Trophoblast cell (in vitro differentiated cells and primary cell): ENCODE measurements at regions not wholly inside any gene's neighbourhood (a gene's known extent, or its start where the extent isn't known, plus 50 kb on each side); places are given as distances from the start of the nearest gene placed in this dataset.

Experiments
- DNase-seq, 2 donors: peaks; one replicate each; pipeline ENCODE4 v3.0.0-alpha.2; 2016
- H2AFZ ChIP-seq: 2 replicates; pipeline ENCODE4 v1.6.1; 2013; ENCODE audit warnings: low read length, moderate library complexity, mild to moderate bottlenecking; ENCODE audit not compliant: insufficient read depth, poor library complexity
- H2AK5ac ChIP-seq: 2 replicates; pipeline ENCODE4 v1.6.1; 2013; ENCODE audit warnings: mild to moderate bottlenecking, low read length
- H2BK120ac ChIP-seq: 2 replicates; pipeline ENCODE4 v1.6.1; 2013; ENCODE audit warnings: low read length, mild to moderate bottlenecking, moderate library complexity; ENCODE audit not compliant: insufficient read depth, poor library complexity
- H2BK12ac ChIP-seq: 2 replicates; pipeline ENCODE4 v1.6.1; 2013; ENCODE audit warnings: mild to moderate bottlenecking, low read length, moderate library complexity
- H2BK5ac ChIP-seq: 2 replicates; pipeline ENCODE4 v1.6.1; 2013; ENCODE audit warnings: low read length, low read depth, moderate library complexity, mild to moderate bottlenecking; ENCODE audit not compliant: poor library complexity
- H3K14ac ChIP-seq: 2 replicates; pipeline ENCODE4 v1.6.1; 2013; ENCODE audit warnings: mild to moderate bottlenecking, low read length
- H3K18ac ChIP-seq: 2 replicates; pipeline ENCODE4 v1.6.1; 2013; ENCODE audit warnings: mild to moderate bottlenecking, low read length
- H3K23ac ChIP-seq: 2 replicates; pipeline ENCODE4 v1.6.1; 2013; ENCODE audit warnings: low read length
- H3K27ac ChIP-seq: 2 replicates; pipeline ENCODE4 v1.5.1; 2013; ENCODE audit warnings: low read depth, mild to moderate bottlenecking, inconsistent platforms, low read length, moderate library complexity
- H3K27me3 ChIP-seq: 2 replicates; pipeline ENCODE4 v1.6.1; 2013; ENCODE audit warnings: inconsistent platforms, mild to moderate bottlenecking, low read length, moderate library complexity; ENCODE audit not compliant: insufficient read depth
- H3K36me3 ChIP-seq, 2 experiments: 1 replicate in 1 of 2; 2 replicates in 1 of 2; pipeline ENCODE4 v1.6.1; 2013; ENCODE audit warnings: low read length in 2 of 2, mild to moderate bottlenecking in 2 of 2, moderate library complexity in 1 of 2; ENCODE audit not compliant: insufficient read depth in 2 of 2, control insufficient read depth in 1 of 2
- H3K4ac ChIP-seq: 2 replicates; pipeline ENCODE4 v1.6.1; 2013; ENCODE audit warnings: low read depth, mild to moderate bottlenecking, low read length, moderate library complexity
- H3K4me1 ChIP-seq, 2 experiments: 1 replicate in 1 of 2; 2 replicates in 1 of 2; pipeline ENCODE4 v1.6.1; 2013; ENCODE audit warnings: low read length in 2 of 2, mild to moderate bottlenecking in 2 of 2, moderate library complexity in 1 of 2; ENCODE audit not compliant: insufficient read depth in 2 of 2, control insufficient read depth in 1 of 2
- H3K4me2 ChIP-seq: 2 replicates; pipeline ENCODE4 v1.6.1; 2013; ENCODE audit warnings: inconsistent platforms, mild to moderate bottlenecking, low read length, moderate library complexity
- H3K4me3 ChIP-seq: 2 replicates; pipeline ENCODE4 v1.5.1; 2013; ENCODE audit warnings: mild to moderate bottlenecking, low read depth, low read length, inconsistent platforms
- H3K79me1 ChIP-seq: one replicate; pipeline ENCODE4 v1.6.1; 2013; ENCODE audit warnings: low read length
- H3K79me2 ChIP-seq: 2 replicates; pipeline ENCODE4 v1.6.1; 2013; ENCODE audit warnings: low read length, mild to moderate bottlenecking; ENCODE audit not compliant: control insufficient read depth, insufficient read depth, poor library complexity
- H3K9ac ChIP-seq: 2 replicates; pipeline ENCODE4 v1.6.1; 2013; ENCODE audit warnings: mild to moderate bottlenecking, low read length
- H3K9me3 ChIP-seq: 2 replicates; pipeline ENCODE4 v1.6.1; 2013; ENCODE audit warnings: low read depth, mild to moderate bottlenecking, control low read depth, inconsistent platforms, low read length; ENCODE audit not compliant: insufficient read depth
- H4K12ac ChIP-seq: 2 replicates; pipeline ENCODE4 v1.6.1; 2013; ENCODE audit warnings: low read depth, mild to moderate bottlenecking, low read length, moderate library complexity
- H4K8ac ChIP-seq: 2 replicates; pipeline ENCODE4 v1.6.1; 2013; ENCODE audit warnings: low read depth, mild to moderate bottlenecking, low read length, moderate library complexity
- H4K91ac ChIP-seq: one replicate; pipeline ENCODE4 v1.6.1; 2013; ENCODE audit warnings: low read depth, mild to moderate bottlenecking, low read length, moderate library complexity
- WGBS: extraction: QIAGEN DNeasy Blood & Tissue Kit; methylation state at CpG from one replicate; pipeline ENCODE4 v1.1.7; 2013; ENCODE audit warnings: missing lambda C conversion rate; ENCODE audit not compliant: insufficient read length, insufficient coverage; ENCODE audit errors: extremely low coverage; 5-methylcytosine and 5-hydroxymethylcytosine counted together

DNA sequence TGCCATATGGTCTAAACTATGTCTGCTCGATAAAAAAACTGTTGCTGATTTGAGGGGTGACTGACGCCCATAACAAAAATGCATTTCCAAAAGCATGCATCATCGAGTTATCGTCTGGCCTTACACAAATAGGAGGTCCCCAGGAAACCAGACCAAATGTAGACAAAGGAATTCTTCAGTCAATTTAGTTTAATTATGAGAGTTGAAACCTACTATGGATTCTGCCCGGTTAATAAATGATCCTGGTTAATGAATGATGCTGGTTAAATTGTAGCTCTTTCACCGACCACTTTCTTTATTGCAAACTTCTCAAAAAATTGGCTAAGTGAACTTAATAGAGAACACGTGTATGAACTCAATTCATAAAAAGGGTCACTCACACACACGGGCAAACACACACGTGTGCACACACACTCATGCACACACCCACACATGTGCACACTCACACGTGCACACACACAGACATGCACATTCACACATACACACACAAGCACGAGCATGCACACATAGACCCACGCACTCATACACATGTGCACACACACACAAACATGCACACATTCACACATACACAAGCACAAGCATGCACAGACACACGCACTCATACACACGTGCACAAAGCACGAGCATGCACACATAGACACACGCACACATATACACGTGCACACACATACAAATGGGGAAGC lies 59.0 kb upstream of the SALL3 start:
- Histone ChIP-seq H3K14ac (no peak overlapping the region), H3K4ac (no peak overlapping the region), H4K12ac (no peak overlapping the region), H3K79me1 (no peaks in the 10 kb centered on the region), H3K4me2 (no peak overlapping the region), H2BK120ac (no peak overlapping the region), H3K27ac (no peak overlapping the region), H3K4me1 (no peaks in the 10 kb centered on the region), H2AFZ (no peak overlapping the region), H3K27me3 (no peaks in the 10 kb centered on the region), H3K79me2 (no peaks in the 10 kb centered on the region), H3K36me3 (no peaks in the 10 kb centered on the region), H2AK5ac (no peak overlapping the region), H2BK5ac (no peak overlapping the region), H3K9ac (no peak overlapping the region), H3K18ac (no peak overlapping the region), H3K23ac (no peak overlapping the region), H3K9me3 (peaks cover 12% of the 10 kb centered on the region), H4K91ac (no peak overlapping the region), H4K8ac (no peak overlapping the region), H2BK12ac (no peak overlapping the region), H3K4me3 (no peak overlapping the region)
- WGBS: no CpG with 5 or more reads among the region's 17 CpGs
- DNase-seq: no peak

DNA sequence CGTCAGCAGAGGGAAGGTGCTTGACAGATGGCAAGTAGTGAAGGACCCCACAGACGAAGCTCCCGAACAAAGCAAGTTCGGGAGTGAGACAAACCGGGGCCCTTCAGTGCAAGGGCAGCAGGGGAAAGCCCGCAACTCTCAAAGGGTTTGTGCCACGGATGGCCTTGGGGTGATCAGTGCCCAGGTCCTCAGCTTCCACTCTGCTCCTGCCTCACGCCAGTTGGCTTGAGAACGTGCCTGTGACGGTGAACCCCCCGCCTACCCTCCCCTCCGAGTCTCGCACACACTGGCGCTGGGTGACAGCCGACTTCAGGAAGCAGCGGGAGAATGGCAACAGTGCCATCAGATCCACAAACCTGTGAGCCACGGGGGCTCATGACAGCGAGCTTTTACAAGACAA lies 56.8 kb upstream of the SALL3 start:
- no peak overlapping the region for H2BK120ac ChIP-seq
- no peak overlapping the region for H2BK5ac ChIP-seq
- no peaks in the 10 kb centered on the region for H3K27me3 ChIP-seq
- H2AK5ac ChIP-seq: no peak overlapping the region
- H3K18ac ChIP-seq: no peak overlapping the region
- DNase-seq: no peak
- H3K4me2 ChIP-seq: no peak overlapping the region
- peaks cover 11% of the 10 kb centered on the region for H3K9me3 ChIP-seq
- WGBS: no CpG with 5 or more reads among the region's 18 CpGs
- H3K79me2 ChIP-seq: no peaks in the 10 kb centered on the region
- no peaks in the 10 kb centered on the region for H3K4me1 ChIP-seq
- H4K8ac ChIP-seq: no peak overlapping the region
- H4K12ac ChIP-seq: no peak overlapping the region
- H3K4ac ChIP-seq: no peak overlapping the region
- no peak overlapping the region for H3K4me3 ChIP-seq
- H3K36me3 ChIP-seq: no peaks in the 10 kb centered on the region
- H3K14ac ChIP-seq: no peak overlapping the region
- no peak overlapping the region for H3K27ac ChIP-seq
- no peak overlapping the region for H3K23ac ChIP-seq
- H2BK12ac ChIP-seq: no peak overlapping the region
- no peak overlapping the region for H2AFZ ChIP-seq
- no peak overlapping the region for H4K91ac ChIP-seq
- no peak overlapping the region for H3K9ac ChIP-seq
- H3K79me1 ChIP-seq: no peaks in the 10 kb centered on the region

DNA sequence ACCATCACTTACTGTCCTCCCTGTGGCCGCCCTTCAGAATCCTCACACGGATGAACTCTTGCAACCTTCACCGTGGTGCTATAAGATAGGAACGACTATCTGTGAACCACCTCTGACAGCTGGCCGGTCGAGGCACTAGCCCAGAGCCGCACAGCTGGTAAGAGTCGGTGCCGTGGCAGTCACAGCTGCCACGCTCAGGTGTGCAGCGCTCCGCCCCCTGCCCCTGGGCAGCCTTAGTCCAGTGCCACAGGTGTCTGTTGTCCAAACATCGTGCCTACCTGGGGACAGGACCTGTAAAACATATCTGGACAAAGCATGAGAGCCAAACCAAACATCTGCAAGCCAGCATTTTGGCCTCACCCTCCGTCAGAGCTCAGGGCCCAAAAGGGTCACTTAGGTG lies 55.3 kb upstream of the SALL3 start:
- no CpG with 5 or more reads among the region's 14 CpGs for WGBS
- no peak overlapping the region for H2BK5ac ChIP-seq
- no peak overlapping the region for H3K23ac ChIP-seq
- H3K4ac ChIP-seq: no peak overlapping the region
- no peak overlapping the region for H2BK120ac ChIP-seq
- no peak overlapping the region for H3K9ac ChIP-seq
- H3K36me3 ChIP-seq: no peaks in the 10 kb centered on the region
- no peak overlapping the region for H2AK5ac ChIP-seq
- no peak overlapping the region for H3K4me2 ChIP-seq
- H3K27ac ChIP-seq: no peak overlapping the region
- H2AFZ ChIP-seq: no peak overlapping the region
- H3K79me1 ChIP-seq: no peaks in the 10 kb centered on the region
- no peaks in the 10 kb centered on the region for H3K27me3 ChIP-seq
- H3K14ac ChIP-seq: no peak overlapping the region
- H3K9me3 ChIP-seq: peaks cover 8% of the 10 kb centered on the region
- no peaks in the 10 kb centered on the region for H3K4me1 ChIP-seq
- H4K91ac ChIP-seq: no peak overlapping the region
- no peak for DNase-seq
- H3K79me2 ChIP-seq: no peaks in the 10 kb centered on the region
- H4K12ac ChIP-seq: no peak overlapping the region
- no peak overlapping the region for H3K4me3 ChIP-seq
- no peak overlapping the region for H3K18ac ChIP-seq
- H4K8ac ChIP-seq: no peak overlapping the region
- H2BK12ac ChIP-seq: no peak overlapping the region

DNA sequence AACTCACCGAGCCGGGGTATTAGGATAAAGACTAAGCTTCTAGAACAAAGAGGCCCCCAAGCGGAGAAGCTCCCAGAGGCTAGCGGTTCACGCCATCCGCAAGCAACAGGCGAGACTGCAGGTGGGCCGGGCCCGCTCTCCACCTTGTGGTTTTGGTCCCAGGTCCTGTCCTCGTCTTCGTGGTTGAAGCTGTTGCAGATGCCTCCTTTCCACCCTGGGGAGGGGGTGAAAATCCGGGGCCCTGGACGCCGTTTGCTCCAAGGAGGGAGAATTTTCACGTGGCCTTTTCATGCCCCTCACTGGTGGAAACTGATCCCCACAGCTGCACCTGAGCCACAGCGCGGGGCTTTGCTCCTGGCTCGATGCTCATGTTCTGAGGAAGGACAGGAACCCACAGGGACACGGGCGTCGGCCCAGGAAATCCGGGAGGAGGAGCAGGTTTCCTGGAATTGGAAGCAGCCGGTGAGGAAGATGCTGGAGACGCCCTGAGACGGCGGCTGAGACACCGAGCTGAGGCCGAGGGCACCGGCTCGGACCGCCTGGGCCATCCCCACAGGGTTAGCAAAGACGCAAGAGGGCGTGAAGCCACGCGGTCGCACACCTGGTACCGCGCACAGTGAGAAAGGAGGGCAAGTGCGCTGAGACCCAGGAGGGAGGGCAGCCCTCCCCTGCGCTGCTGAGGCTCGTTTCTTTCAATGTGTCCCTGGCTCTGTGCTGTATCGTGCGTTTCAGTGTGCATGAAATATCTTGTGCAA lies 54.7 kb upstream of the SALL3 start:
- Histone ChIP-seq H2BK12ac (no peak overlapping the region), H3K79me2 (no peaks in the 10 kb centered on the region), H3K9ac (no peak overlapping the region), H3K18ac (no peak overlapping the region), H3K23ac (no peak overlapping the region), H3K36me3 (no peaks in the 10 kb centered on the region), H3K14ac (no peak overlapping the region), H3K4ac (no peak overlapping the region), H3K27ac (no peak overlapping the region), H2BK5ac (no peak overlapping the region), H3K79me1 (no peaks in the 10 kb centered on the region), H2AK5ac (no peak overlapping the region), H3K4me3 (no peak overlapping the region), H4K12ac (no peak overlapping the region), H2AFZ (no peak overlapping the region), H3K4me1 (no peaks in the 10 kb centered on the region), H3K4me2 (no peak overlapping the region), H3K9me3 (peaks cover 8% of the 10 kb centered on the region), H4K91ac (no peak overlapping the region), H4K8ac (no peak overlapping the region), H2BK120ac (no peak overlapping the region), H3K27me3 (no peaks in the 10 kb centered on the region)
- WGBS: no CpG with 5 or more reads among the region's 43 CpGs
- no peak for DNase-seq
